Dermis microvascular lymphatic vessel endothelial cell (primary cell): ENCODE measurements at regions not wholly inside any gene's neighbourhood (a gene's known extent, or its start where the extent isn't known, plus 50 kb on each side); places are given as distances from the start of the nearest gene placed in this dataset.

Experiments
- DNase-seq, 2 donors: peaks; one replicate each; pipeline versions ENCODE4 v3.0.0 to v3.0.0-alpha.2; 2010; ENCODE audit warnings: low read depth in 2 of 2

DNA sequence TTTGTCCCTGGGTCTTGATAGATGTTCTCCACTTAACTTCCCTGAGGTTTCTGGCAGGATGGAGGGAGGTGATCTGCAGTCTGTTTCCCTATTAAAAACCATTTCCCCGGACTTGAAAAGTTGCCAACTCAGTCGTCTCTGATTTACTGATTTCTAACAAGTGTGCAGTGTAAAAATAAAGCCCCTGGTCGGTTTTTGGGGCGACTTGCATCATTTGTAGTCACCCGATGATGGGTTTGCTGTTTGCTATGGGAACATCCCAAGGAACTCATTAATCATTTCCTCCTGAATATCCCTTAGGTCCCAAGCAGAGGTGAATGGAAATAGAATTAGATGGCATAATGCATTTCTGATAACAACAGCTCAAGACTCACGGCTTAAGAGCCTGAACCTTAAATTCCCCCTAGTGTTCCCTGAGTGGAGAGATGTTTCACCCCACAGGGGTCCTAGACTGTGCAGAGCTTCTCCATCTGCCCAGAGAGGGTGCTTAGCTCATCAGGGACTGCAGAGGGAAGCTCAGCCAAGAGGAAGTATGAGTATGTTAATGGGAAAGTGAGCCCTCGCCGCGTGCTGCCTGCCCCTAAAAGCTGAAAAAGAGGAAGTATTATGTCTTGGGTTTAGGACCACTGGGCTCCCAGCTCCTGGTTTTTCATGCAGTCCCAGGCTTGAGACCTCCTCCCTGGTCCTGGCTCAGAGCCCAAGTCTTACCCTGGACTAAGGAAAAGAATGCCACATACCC, 115.1 kb upstream of the DAP start:
- no peak for DNase-seq

DNA sequence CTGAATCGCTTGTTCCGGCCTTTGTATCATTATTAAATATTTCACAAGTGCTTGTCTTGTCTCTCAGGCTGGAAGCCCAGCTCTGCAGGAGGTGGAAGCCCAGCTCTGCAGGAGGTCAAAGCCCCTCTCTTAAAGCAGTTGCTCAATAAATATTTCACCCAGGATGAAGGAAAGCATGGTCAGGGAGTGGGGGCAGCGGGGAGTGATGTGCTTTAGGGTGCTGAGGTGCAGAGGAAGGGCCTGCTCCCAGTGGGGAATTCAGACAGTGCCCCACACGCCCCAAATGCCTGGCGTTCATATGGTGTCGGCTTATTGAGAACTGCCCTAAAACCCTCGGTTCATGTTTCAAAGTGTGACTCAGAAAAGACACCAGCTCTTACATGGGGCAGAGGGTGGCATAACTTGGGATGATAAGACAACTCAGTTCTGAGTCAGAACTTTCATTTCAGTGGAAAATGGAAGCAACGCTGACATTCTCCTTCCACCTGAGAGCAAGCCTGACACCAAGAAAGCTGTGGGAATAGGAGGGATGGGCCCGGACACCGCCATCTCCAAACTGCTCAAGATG, 114.3 kb upstream of the DAP start:
- no peak for DNase-seq

DNA sequence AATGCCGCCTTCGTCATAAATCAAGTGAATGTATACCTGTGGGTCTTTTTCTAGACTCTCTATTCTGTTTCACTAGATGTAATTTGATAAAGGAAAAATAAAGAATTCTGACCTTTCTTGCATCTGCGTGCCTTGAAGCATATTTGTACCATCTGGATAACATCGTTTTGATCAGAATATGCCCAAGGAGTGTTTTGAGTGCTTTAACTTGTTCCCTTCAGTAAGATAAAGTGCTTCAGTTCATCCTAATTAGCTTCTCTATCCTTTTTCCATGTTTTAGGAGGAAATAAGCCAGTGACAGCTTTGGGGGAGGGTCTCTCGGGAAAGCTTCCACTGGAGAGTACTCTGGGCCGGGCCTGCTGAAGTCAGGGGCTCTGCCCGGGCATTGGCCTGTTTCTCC, 113.5 kb upstream of the DAP start:
- no peak for DNase-seq

DNA sequence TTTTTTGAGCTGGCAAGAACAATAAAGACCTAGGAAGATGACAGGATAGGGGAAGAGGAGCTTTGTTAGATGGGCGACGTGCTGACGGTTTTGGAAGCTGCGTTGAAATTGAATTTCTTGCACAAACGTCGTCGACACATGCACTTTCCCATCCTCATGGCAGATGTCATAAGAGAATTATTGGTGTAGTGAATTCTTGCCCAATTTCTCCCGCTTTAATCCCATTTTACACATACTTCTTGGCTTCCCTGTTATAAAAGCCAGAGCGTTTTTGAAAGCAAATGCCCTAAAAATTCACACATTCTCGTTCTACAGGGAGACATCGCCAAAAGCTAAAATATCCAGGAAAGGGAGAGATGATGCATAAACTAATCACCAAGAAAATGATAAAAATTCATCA, 109.8 kb upstream of the DAP start:
- no peak for DNase-seq

DNA sequence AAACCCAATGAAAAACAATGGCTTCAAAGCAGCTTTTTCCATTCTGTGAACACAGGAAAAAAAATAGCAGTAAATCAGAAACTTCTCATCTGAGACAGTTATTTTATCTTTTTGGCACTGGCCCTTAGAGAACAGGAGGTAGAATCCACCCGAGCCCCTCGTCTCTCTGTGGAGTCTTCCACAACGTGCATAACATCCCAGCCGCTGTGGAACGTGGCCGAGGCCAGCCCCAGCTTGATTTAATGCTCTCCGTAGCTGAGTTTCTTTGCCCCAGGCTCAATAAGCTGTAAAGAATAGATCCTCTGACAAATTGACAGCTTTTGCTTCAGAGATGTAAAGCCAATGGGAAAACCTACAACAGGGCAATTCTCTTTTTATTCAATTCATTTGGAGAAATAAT, 107.9 kb upstream of the DAP start:
- DNase-seq = no peak

DNA sequence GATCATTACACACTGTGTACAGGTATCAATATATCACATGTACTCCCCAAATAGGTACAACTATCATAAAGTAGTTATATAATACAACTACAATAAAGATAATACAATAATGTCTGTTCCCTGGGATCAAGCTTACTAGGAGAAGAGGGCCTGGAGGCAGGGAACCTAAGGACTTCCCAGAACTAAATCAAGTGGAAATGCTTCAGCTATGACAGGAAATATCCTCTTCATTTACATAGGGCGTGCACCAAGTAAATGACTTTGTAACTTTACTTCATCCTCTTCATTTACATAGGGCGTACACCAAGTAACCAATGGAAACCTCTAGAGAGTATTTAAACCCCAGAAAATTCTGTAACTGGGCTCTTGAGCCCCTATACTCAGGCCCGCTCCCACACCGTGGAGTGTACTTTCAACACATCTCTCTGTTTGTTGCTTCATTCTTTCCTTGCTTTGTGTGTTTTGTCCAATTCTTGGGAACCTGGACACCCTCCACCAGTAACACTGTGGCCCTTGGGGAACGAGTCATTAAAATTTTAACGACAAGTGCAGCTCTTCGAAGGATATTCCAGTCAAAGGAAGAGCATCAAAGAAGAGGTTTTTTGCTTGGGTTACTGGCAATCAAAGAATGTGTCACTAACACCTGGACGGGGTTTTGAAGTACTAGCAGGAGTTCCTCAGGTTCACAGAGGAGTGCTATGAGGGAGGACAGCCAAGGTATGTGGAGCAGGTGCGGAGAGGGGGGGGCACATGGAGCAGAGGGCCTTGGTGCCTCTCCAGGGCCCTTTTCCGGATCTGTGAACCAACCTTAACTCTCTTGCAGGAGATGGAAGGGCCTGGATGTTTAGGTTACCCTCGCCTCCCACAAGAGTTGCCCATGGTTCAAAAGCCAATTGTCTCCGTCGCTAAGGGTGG, 106.6 kb upstream of the DAP start:
- no peak for DNase-seq

DNA sequence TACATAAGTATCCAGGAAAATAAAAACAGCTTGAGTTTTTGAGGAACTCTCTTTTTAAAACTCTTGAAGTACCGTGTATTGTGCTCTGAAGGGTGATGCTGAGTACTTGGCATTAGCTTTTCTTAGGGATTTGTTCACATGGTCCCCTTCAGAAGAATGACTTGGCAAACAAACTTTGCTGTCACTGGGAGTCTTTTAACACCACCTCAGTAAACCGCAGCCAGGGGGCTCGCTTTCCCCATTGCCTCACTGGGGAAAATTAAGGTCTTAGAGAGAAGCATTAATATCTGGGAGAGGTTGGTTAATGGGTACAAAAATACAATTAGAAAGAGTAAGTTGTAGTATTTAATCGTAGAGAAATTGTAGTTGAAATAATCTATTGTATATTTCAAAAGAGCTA, 105.9 kb upstream of the DAP start:
- DNase-seq = no peak

DNA sequence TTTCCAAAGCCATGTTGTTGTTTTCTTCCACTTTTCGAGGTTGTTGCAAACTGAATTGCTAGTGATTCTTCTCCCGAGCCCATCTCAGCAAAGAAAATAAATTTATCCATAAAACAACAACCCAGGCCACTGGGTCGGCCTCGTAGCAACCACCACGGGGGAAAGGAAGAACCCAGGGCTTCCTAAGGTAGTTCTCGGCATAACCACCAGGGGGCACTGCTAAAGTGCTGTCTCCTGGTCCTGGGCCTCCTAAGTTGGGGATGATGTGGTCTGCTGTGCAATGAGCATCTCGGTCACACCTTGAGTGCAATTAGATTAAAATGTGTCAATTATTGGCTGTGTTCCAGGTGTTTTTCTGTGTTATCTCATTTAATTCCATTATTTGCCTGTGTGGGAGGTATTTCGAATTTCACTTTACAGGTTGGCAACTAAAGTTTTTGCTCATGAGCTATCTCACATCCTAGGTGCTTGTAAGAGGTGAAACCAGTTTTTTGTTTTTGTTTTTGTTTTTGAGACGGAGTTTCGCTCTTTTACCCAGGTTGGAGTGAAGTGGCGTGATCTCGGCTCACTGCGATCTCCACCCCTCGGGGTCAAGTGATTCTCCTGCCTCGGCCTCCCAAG, 102.8 kb upstream of the DAP start:
- DNase-seq = peak; percentile 33 to 54

DNA sequence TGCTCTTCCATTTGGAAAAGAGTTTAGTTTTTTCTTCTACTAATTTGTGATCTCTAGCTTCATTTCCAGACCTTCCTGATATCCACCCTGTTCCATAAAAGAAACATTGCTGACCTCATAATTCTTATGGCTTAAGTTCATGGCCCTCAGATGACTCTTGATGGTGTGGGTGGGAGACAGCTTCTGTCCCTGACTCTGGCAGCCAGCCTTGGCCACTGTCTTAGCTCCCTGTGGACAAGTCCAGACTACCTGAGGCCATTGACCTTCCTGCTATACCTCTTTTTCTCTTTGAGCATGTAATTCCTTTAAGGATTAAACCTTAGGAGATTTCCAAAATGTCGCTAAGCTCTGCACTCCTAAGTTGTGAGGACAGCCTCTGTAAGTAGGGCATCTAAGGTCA, 101.1 kb upstream of the DAP start:
- DNase-seq = no peak

DNA sequence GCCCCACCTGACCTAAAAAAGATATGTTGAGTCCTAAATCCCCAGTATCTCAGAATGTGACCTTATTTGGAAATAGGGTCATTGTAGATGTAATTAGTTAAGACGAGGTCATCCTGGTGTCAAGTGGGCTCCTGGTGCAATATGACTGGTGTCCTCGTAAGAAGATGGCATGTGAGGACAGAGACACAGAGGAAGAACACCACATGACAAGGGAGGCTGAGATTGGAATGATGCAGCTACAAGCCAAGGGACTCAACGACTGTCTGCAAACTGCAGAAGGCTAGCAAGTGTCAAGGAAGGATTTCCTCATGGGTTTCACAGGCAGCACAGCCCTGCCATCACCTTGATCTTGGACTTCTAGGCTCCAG, 100.4 kb upstream of the DAP start:
- DNase-seq = no peak

DNA sequence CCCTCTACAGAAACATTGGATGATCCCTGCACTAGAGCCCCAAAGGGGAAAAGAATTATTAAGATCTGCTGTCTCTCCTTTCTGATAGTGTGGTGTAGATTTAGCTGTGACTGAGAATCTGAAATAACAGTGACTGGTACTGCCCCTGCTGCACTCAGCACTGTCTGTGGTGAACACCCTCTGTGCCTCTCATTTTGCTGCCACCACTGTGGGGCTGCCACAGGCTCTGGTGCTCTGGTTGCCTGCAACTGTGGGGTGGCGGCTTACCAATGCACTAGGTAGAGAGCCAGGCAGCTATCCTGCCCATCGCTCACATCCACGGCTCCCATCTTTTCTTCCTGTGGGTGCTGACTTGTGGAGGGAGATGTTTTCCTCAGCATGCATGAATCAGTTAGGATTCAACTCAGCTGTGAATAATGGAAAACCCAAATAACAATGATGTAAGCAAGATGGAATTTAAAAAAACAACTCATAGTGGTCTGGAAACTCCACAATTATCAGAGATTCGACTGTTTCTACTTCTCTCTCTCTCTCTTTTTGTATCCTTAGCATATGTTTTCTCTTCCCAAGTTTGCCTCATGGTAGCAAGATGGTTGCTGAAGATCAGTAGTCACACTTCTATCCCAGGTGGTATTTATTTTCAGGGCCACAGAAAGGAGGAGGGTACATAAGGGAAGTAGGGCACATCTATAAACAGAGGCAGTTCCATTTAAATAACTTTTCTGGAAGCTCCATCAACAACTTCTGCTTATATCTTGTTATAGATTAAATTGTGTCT, 99.8 kb upstream of the DAP start:
- no peak for DNase-seq

DNA sequence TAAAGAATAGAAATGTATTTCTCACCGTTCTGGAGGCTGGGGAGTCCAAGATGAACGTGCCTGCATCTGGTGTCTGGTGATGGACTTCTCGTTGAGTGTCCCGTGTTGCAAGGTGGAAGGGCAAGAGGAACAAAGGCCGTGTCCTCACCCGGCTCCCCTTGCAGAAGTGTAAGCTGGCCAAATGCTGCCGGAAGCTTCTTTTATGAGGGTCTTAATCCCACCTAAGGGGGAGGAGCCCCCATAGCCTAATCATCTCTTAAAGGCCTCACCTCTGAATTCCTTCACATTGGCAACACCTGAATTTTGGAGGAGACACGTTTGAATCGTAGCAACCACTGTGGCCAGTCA, 99.1 kb upstream of the DAP start:
- no peak for DNase-seq

DNA sequence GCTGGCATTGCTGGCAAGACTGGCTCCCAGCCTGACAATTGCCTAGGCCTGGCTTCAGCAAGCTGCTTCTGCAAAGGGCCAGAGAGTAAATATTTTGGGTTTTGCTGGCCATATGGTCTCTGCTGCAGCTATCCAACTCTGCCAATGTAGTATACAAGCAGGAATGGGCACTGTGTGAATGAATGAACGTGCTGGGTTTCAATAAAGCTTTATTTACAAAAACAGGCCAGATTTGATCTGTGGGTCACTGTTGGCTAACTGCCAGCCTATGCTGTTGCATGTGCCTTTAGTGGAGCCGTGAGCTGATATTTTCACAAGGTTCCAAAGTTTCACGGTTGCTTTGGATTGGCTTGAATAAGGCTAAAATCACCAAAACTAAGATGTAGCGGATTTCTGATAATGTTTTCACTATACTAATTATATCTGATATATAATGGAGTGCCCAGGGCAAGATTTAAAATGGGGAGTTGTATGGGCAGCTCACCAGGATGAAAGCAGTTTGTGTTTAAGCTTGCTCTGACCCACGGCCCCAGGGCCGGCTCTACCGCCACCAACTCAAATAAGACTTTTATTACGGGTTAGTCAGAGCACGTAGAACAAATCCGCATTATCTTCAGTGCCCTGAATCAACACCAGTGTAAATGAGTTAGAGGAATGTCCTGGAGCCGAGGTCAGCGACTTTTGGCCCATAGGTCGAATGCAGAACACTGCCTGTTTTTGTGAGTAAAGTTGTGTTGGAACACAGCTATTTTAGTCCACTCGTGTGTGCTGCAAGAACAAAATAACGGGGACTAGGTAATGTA, 98.6 kb upstream of the DAP start:
- no peak for DNase-seq

DNA sequence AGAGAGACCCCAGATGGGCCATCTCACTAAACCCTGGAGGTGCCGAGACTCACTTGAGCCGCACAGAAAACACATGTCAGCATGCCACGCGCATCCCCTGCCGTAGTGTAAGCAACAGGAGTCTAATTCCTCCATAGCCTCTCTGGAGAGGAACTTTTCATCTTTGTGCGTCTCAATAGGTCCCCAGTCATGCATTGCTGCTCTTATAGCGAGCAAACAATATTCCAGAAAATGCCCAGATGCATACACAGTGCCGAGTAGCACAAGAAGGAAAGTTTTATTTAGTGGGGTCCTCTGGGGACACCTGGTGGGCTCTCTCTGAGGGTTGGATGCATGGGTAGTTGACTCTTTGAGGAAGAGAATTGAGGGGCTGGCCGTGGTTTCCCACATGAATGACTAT, 97.9 kb upstream of the DAP start:
- DNase-seq = no peak

DNA sequence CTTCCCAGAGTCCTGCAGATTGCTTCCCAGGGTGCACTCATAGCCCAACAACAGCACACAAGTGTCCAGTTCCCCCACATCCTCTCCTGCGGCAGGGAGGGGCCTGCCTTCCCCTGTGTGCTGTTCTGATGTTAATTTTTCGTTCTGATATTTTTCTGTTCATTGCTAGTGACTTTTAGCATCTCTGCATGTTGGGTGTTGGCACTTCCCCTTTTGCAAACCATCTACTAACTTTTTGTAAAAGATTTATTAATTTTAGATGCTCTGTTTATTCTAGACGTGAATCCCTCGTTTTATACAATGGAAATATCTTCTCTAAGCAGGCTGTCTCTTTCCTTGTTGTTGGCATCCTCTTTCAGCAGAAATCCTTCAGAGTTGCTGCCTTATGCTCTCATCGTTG, 97.3 kb upstream of the DAP start:
- no peak for DNase-seq

DNA sequence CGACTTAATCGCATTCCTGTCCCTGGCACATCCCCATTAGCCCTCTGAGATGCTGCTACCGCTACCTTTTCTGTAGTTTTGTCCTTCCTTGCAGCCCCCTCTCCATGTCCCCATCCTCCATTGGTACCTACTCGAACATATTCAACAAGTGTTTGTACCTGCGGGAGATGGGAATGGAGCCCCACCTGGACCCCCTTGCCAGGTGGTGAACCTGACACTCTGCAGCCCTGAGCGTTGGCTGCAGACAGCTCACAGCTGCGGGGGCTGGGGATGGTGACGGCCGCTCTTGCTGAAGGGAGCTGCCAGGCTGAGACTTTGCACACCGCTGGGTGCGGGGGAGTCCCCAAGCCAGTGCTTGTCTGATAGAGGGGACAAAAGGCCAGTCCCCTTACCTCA, 96.3 kb upstream of the DAP start:
- DNase-seq = no peak

DNA sequence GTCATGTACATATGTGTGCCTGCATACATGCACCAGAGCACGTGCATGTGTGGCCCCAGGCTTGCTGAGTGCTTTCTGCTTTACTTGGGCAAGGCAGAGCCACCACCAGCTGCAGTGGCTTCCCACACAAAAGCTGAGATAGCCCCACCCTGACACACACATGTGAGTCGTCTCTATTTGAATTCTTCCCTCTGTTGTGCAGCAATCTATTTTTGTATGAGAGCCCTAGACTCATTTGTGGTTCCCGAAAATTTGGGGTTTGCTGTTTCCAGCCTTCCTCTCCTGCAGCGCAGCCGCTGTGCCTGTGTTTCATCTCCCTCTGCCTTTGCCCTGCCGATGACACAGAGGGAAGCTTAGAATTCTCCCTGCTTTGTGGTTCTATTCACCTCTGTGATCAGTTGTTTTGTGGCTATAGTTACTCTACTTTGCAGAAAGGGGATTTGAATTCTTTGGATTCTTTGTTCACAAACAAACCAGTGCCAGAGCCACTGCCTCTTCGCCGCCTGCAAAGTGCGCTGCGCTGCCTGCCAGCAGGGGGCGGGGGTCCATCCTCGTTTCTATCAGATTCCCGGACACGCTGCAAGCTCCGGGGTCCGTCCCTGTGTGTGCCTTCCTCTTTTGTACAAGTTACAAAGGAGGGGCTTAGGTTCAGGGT, 95.8 kb upstream of the DAP start:
- DNase-seq = peak; percentile 11 to 33

DNA sequence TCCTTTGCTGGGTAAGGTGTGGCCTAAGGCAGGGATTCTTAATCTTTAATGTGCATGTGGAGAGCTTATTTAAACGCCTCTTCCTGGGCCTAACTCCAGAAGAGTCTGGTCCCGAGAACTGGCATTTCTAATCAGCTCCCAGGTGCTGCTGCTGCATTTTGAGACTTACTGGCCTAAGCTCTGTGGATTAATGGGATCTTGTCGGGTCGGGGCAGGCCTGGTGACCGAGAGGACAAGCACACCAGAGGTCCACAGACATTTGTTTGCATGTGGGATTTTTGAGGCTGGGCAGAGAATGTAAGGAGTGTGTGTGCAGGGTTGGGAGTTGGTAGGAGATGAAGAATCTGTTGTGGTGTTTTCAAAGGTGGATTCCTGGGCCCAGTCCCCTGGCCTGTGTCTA, 95.0 kb upstream of the DAP start:
- DNase-seq = no peak

DNA sequence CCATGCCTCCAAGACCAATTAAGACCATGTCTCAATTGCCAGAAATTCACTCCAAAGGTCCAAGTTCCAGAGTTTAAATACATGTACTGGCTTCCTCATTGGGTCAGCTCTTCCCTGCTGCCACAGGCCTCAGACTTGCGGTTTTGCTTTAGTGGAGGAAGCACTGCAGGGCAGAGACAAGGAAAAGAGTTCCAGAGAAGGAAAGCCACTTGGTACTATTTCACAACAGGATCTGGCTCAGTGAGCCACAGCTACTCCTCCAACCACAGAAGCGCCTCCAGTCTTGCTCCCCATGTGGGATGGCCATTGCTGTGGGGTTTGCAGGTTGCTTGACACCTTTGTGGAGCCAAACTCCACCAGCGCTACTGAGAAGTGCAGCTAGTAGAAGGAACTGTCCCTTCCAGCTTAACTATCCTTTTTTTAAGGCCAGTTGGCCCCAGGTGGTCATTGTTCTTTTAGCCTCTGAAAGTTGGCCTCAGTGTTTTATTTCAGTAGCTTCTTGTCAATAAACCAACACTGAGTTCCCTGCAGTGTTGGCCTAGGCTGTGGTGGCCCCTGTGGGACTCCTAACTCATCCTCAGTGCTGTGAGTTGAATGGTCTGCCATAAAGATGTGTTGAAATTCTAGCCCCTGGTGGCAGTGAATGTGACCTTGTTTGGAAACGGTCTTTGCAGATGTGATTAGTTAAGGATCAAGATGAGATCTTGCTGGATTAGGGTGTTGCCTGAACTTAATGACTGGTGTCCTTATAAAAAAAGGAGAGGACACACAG, 93.7 kb upstream of the DAP start:
- no peak for DNase-seq

DNA sequence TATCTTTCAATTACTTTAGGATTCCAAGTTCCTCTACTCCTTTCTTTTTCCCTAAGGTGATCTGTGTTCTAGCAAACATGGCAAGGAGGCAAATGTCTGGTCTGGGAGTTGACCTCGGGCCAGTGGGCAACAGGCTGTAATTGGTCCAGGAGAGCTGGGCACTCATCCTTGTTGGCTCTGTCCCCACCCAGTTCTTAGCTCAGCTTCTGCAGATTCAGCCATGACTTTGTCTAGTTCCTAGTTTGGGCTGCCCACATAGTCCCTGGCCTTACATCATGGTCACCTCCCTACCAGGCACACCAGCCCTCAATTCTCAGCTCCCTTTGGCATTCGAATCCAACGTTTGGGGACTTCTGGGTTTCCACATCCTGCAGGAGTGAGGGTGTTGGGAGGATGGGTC, 92.1 kb upstream of the DAP start:
- DNase-seq = no peak
